GM12872 (cell line): ENCODE measurements at regions not wholly inside any gene's neighbourhood (a gene's known extent, or its start where the extent isn't known, plus 50 kb on each side); places are given as distances from the start of the nearest gene placed in this dataset.

Experiments used
- CTCF ChIP-seq: IDR thresholded peaks from 3 replicates; pipeline ENCODE4 v1.5.1; 2011; ENCODE audit warnings: low read depth, mild to moderate bottlenecking, low read length, moderate library complexity; ENCODE audit not compliant: insufficient read depth

- no peak for TF ChIP-seq CTCF
These were observed 89.6 kb downstream of the AASDHPPT start for GRCh38 chr11:106167085-106167484.

DNA sequence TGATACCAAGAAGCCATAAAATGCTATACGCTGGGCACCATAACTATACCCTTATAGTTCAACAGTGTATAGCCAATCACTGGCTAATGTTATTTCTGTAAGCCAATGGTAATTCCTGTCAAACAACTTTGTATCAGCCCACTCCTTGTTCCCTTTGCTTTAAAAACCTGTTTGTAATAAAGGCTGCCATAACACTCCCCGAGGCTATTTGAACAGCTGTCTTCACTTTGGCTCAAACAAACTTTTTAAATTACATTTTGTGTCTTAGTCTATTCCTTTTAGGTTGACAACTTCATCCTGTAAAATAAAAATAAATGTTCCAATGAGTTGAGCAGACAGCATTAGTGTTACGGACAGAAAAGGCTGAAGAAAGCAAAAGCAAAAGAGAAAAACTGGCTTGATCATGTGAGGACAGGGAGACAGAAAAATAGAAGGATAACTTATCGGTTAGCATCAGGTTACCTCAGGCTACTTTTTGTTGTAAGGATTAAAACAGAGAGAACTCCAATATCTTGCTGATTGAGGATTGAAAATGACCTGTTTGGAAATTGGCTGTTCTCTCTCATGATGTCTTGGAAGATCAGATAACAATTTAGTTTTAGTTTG lies 95.0 kb downstream of the AASDHPPT start:
- TF ChIP-seq CTCF, result no peak

- no peak for TF ChIP-seq CTCF
These were observed 95.8 kb downstream of the AASDHPPT start for GRCh38 chr11:106173291-106173690.

GRCh38 chr11:106176817-106177216 lies 99.4 kb downstream of the AASDHPPT start:
- no peak for TF ChIP-seq CTCF

DNA sequence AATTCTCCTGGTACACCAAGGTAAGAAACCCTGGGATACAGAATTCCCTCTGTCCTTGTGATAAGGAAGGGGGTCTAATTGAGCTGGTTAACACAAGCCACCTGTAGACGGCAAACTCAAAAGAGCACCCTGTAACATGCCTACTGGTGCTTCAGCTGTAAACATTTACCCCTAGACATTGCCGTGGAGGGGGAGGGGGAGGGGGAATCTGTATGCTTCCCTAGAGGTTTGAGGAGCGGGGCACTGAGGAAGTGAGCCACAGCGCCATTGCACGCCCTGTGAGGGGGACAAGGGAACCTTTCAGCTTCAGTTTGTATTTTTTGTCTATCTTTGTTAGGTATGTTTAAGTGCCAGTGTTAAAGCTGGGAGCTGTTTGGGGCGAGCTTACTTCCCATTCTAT lies 99.8 kb downstream of the AASDHPPT start:
- TF ChIP-seq CTCF, result no peak

- no peak for TF ChIP-seq CTCF
These were observed 100.9 kb downstream of the AASDHPPT start for GRCh38 chr11:106178361-106178760.

- no peak for TF ChIP-seq CTCF
These were observed 101.6 kb downstream of the AASDHPPT start for GRCh38 chr11:106179048-106179447.
